T-helper 17 cell (primary cell): ENCODE measurements at regions not wholly inside any gene's neighbourhood (a gene's known extent, or its start where the extent isn't known, plus 50 kb on each side); places are given as distances from the start of the nearest gene placed in this dataset.

Experiments used
- ATAC-seq: fragments of 150-1000 bp; cut with Tn5 transposase; 2 replicates; pipeline ENCODE4 v1.10.0; 2021; ENCODE audit warnings: mild to moderate bottlenecking, moderate library complexity
- DNase-seq, 3 donors: peaks; one replicate each; pipeline versions ENCODE4 v3.0.0 to v3.0.0-alpha.2; 2020 to 2021
- H3K9me3 ChIP-seq: one replicate; pipeline ENCODE4 v1.7.0; 2013; ENCODE audit warnings: low read length, mild to moderate bottlenecking; ENCODE audit not compliant: control insufficient read depth, poor library complexity, severe bottlenecking
- H3K27ac Mint-ChIP-seq: one replicate; pipeline ENCODE4 v1.8.0; 2022; ENCODE audit warnings: mild to moderate bottlenecking, moderate library complexity, mixed read lengths
- H3K27me3 Mint-ChIP-seq: one replicate; pipeline ENCODE4 v1.8.0; 2022; ENCODE audit warnings: mixed read lengths
- H3K36me3 Mint-ChIP-seq: one replicate; pipeline ENCODE4 v1.8.0; 2022; ENCODE audit warnings: low read depth, mixed read lengths
- H3K4me1 Mint-ChIP-seq: one replicate; pipeline ENCODE4 v1.8.0; 2022; ENCODE audit warnings: mild to moderate bottlenecking, mixed read lengths
- H3K4me3 Mint-ChIP-seq: one replicate; pipeline ENCODE4 v1.8.0; 2022; ENCODE audit warnings: mild to moderate bottlenecking, moderate library complexity, mixed read lengths

DNA sequence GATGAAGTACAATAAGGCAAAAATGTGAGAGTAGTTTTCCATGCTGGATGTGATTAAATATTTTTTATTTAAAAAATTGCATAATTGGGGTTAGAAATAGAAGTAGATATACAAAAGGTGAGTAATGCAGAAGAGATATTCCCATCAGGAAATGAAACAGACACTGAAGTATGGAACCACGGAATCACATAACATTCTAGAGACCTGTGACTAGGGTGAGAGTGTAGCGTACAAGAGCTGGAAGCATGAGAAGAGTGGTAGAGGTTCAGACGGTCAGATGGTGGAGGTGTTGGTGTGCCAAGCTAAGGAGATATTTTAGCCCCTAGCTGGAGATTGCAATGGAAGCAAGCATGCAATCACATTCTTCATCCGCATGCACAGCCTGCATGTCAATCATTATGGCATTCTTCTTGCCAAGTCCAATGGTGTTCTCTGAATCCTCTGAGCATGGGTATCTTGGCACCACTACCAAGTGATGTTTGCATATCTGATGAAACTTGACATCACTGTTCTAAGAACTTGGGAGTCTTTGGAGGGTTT lies 587.8 kb downstream of the PSAT1 start:
- H3K36me3 Mint-ChIP-seq: no peaks in the 10 kb centered on the region
- H3K4me1 Mint-ChIP-seq: no peaks in the 10 kb centered on the region
- DNase-seq: no peak
- no peaks in the 10 kb centered on the region for H3K9me3 ChIP-seq
- H3K4me3 Mint-ChIP-seq: no peak overlapping the region
- ATAC-seq: no peak
- H3K27ac Mint-ChIP-seq: no peak overlapping the region
- H3K27me3 Mint-ChIP-seq: no peaks in the 10 kb centered on the region

DNA sequence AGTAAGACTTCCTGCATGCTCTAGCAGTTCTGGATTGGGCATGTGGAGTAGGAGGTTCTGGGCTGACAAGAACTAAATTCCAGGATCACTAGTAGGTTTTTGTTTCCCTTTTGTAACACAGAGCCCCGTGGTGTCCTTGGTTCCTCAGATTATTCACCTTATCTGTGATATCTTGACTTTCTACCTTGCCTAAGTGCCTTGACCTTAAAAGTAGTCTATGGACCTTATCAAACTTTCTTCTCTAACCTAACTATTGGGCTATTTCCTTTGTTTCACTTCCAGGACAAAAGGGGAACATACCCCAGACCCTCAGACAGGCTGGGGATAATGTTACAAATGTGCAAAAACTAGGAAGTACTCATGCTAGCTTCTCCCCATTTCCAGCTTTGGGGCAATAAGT lies 595.3 kb downstream of the PSAT1 start:
- H3K4me1 Mint-ChIP-seq: no peaks in the 10 kb centered on the region
- no peaks in the 10 kb centered on the region for H3K27me3 Mint-ChIP-seq
- DNase-seq: no peak
- no peak for ATAC-seq
- H3K4me3 Mint-ChIP-seq: no peak overlapping the region
- no peaks in the 10 kb centered on the region for H3K36me3 Mint-ChIP-seq
- no peak overlapping the region for H3K27ac Mint-ChIP-seq
- no peaks in the 10 kb centered on the region for H3K9me3 ChIP-seq

DNA sequence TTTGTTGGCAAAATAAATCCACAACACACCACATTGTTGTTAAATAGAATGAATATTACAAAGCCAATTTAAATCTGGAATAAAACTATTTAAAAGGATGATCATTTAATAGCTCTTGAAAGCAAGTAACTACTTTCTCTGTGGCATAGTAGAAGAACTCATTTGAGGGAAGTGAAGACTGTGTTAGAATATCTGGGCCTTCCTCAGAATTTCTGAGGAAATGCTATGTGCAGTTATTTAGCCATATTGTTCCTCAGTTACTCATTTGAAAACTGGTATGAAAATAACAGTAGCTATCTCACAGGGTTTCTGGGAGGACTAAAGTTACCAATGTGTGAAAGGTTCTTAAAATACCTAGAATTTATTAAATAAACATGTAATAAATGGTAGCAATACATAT lies 595.8 kb downstream of the PSAT1 start:
- no peak for DNase-seq
- no peaks in the 10 kb centered on the region for H3K36me3 Mint-ChIP-seq
- H3K4me3 Mint-ChIP-seq: no peak overlapping the region
- no peaks in the 10 kb centered on the region for H3K9me3 ChIP-seq
- no peaks in the 10 kb centered on the region for H3K27me3 Mint-ChIP-seq
- ATAC-seq: no peak
- H3K4me1 Mint-ChIP-seq: no peaks in the 10 kb centered on the region
- H3K27ac Mint-ChIP-seq: no peak overlapping the region

DNA sequence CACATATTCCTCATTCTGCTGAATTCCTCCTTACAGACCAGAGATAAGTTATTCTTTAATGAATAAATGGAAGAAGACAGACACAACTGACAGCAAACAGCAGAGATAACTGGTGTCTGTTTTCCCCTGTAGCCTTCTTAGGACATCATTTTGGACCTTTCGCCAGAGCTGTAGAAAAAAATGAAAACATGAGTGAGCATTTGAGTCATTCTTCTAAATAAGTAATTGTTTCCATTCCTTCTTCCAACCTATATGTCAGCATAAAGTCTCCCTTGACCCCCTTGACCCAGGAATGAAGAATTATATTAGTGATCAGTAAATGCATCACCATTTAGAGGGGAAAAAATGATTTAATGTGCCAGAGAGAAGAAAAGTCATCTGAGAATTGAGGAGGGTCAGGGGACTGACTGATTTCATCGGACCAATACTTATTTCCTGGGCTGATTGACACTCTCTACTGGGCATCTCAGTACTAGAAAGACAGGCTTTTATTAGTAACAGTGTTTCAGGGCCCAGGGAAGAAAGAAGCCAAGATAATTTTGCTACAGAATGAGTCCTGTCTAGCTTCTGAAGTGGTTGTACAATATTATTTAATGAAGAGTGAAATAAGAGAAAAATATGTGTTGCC lies 597.0 kb downstream of the PSAT1 start:
- no peaks in the 10 kb centered on the region for H3K4me1 Mint-ChIP-seq
- H3K27ac Mint-ChIP-seq: no peak overlapping the region
- ATAC-seq (no peak), DNase-seq (no peak)
- no peaks in the 10 kb centered on the region for H3K9me3 ChIP-seq
- no peaks in the 10 kb centered on the region for H3K27me3 Mint-ChIP-seq
- H3K4me3 Mint-ChIP-seq: no peak overlapping the region
- H3K36me3 Mint-ChIP-seq: no peaks in the 10 kb centered on the region

DNA sequence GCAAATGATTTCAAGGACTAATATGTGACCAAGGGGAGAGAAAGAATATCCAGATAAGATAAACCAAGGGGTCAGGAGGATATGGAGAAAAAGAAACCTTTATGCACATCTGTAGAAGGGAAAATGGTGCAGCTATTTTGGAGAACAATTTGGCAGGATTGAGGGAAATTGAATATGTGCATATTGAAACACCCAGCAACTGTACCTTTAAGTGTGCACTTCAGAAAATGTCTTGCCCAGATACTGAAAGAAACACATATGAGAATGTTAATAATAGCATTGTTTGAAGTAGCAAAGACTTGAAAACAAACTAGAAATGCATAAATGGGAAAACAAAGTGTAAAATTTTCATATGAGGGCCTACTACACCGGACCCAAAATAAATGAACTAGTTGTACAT lies 599.6 kb downstream of the PSAT1 start:
- no peak overlapping the region for H3K4me3 Mint-ChIP-seq
- ATAC-seq: no peak
- H3K27me3 Mint-ChIP-seq: no peaks in the 10 kb centered on the region
- H3K9me3 ChIP-seq: no peaks in the 10 kb centered on the region
- no peaks in the 10 kb centered on the region for H3K4me1 Mint-ChIP-seq
- no peak for DNase-seq
- no peak overlapping the region for H3K27ac Mint-ChIP-seq
- H3K36me3 Mint-ChIP-seq: no peaks in the 10 kb centered on the region

DNA sequence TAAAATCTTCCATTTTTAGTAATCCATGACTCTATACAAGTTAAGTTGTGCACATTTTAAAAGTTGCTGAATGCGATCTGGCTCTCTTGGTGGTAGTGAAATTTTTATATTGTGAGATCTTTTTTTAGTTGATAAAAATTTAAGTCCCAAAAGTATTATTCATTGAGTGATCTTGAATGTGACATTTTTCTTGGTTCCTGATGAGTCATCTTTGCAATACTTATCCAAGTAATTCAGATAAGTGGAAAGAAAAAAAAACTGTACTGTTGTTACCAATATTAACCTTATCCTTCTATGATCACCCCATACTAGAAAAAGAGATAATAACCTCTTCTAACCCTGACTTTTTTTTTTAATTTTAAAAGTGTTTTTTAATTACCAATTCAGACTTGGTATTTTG lies 601.3 kb downstream of the PSAT1 start:
- ATAC-seq: no peak
- no peak overlapping the region for H3K27ac Mint-ChIP-seq
- H3K4me3 Mint-ChIP-seq: no peak overlapping the region
- no peaks in the 10 kb centered on the region for H3K36me3 Mint-ChIP-seq
- no peak for DNase-seq
- H3K27me3 Mint-ChIP-seq: no peaks in the 10 kb centered on the region
- no peaks in the 10 kb centered on the region for H3K4me1 Mint-ChIP-seq
- no peaks in the 10 kb centered on the region for H3K9me3 ChIP-seq

DNA sequence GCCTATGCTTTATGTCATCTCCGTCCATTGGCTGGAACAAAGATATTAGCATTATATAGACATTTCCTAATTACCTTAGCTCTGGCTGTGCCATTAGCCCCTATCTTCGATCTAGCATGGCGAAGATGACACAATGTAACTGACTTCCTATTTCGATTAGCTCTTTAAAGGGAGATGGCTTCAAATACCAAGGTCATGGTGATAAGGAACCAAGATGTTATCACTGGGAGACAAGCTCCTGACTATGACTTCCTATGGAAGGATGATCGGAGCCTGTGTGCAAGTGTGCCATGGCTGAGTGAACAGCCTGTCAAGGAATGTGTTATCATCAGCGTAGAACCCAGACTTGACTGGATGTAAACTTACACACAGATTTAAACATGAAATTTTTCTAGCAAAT lies 602.1 kb downstream of the PSAT1 start:
- Mint-ChIP-seq H3K4me3 (no peak overlapping the region), H3K27ac (no peak overlapping the region), H3K27me3 (no peaks in the 10 kb centered on the region), H3K36me3 (no peaks in the 10 kb centered on the region), H3K4me1 (no peaks in the 10 kb centered on the region)
- H3K9me3 ChIP-seq: no peaks in the 10 kb centered on the region
- DNase-seq (no peak), ATAC-seq (no peak)

DNA sequence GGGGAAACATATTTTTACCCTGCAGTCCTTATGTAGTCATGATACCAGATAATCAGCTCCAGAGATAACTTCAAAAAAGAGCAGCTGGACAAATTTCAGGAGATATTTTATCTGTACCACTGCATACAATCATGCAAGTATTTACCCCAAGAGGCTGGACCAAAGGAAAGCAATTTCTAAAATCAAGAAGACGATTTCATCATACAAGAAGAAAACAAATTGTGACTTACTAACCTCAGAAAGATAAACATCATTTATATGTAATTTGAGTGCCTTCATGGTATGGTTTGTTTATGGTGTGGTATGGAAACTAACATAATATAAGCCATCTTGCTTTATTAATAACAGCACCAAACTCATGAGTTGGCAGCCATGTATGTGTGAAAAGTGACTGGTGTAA lies 603.6 kb downstream of the PSAT1 start:
- no peak overlapping the region for H3K27ac Mint-ChIP-seq
- no peaks in the 10 kb centered on the region for H3K27me3 Mint-ChIP-seq
- DNase-seq: no peak
- no peaks in the 10 kb centered on the region for H3K4me1 Mint-ChIP-seq
- H3K4me3 Mint-ChIP-seq: no peak overlapping the region
- no peaks in the 10 kb centered on the region for H3K36me3 Mint-ChIP-seq
- no peaks in the 10 kb centered on the region for H3K9me3 ChIP-seq
- no peak for ATAC-seq

DNA sequence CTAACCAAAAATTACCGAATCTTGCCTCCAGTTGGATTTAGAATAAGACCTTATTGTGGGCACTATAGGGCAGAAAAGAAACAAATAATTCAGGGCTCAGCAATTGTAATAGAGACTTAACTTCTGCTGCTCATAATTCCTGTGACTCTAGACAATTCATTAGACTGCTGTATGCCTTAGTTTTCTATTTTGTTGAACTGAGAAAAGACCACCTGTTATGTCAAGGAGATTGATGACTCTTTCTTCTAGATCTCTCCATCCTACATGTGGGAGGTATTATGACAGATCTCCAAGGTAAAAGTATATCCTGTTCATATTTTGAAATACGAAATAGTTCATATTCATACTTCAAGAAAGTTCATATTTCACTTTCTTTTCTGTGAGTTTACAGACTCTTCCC lies 605.1 kb downstream of the PSAT1 start:
- Mint-ChIP-seq H3K27ac (no peak overlapping the region), H3K36me3 (no peaks in the 10 kb centered on the region), H3K4me3 (no peak overlapping the region), H3K4me1 (no peaks in the 10 kb centered on the region), H3K27me3 (no peaks in the 10 kb centered on the region)
- no peak for ATAC-seq
- H3K9me3 ChIP-seq: no peaks in the 10 kb centered on the region
- no peak for DNase-seq

DNA sequence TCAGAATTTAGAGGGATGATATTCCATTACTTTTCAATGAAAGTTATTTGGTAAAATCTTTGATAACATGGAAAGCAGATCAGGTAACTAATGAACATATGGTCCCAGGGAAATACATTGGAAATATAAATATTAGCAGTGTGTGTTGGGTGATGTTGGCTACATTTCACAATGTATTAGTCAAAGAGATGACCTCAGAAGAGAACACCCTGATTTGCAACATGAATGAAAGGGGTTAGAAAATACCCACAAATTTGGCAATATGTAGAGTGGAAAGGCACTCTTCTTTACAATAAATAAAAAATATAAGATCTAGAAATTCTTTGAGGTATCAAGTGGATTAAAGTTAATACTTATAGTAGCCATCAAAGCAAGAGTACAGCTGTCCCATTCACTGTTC lies 606.7 kb downstream of the PSAT1 start:
- Mint-ChIP-seq H3K27ac (no peak overlapping the region), H3K36me3 (no peaks in the 10 kb centered on the region), H3K4me3 (no peak overlapping the region), H3K4me1 (no peaks in the 10 kb centered on the region), H3K27me3 (no peaks in the 10 kb centered on the region)
- DNase-seq (no peak), ATAC-seq (no peak)
- no peaks in the 10 kb centered on the region for H3K9me3 ChIP-seq

DNA sequence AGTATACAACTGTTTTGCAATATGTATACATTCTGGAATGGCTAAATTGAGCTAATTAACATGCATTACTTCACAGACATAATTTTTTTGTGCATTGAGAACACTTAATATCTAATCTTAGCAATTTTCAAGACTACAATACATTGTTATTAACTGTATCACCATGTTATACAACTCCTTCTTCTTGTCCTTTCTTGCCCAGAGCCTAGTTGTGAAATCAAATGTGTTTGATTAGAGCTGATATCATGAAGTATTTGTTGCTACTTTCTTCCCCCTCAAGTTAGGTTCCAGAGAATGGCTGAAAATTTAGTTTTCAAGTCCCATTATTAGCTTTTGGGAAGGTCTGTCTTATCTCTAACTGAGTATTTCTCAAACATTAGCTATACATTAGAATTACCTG lies 607.8 kb downstream of the PSAT1 start:
- no peaks in the 10 kb centered on the region for H3K27me3 Mint-ChIP-seq
- no peak for ATAC-seq
- no peak overlapping the region for H3K4me3 Mint-ChIP-seq

DNA sequence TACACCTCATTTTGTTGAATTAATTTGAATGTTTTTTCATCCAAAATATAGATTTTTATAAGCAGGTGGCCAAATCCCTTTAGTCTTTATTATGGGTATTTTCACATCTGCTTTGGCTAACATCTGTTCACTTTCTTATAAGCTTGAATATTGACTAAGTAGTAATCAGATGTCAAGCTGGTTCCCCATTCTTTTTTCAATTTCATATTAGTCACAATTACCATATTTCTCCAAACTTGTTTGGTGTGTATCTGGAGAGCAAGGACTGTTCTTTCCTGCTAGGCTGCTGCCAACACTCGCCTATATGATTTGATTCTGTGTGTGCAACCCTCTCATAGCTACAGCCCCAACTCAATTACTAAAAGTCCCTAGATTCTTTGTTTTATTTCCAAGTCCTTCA lies 608.5 kb downstream of the PSAT1 start:
- no peak overlapping the region for H3K27ac Mint-ChIP-seq
- no peak for DNase-seq
- no peak for ATAC-seq
- H3K4me3 Mint-ChIP-seq: no peak overlapping the region
- no peaks in the 10 kb centered on the region for H3K4me1 Mint-ChIP-seq
- no peaks in the 10 kb centered on the region for H3K9me3 ChIP-seq
- no peaks in the 10 kb centered on the region for H3K27me3 Mint-ChIP-seq
- no peaks in the 10 kb centered on the region for H3K36me3 Mint-ChIP-seq

More for the DNA sequence above, 607.8 kb downstream of the PSAT1 start:
- Mint-ChIP-seq H3K36me3 (no peaks in the 10 kb centered on the region), H3K27ac (no peak overlapping the region), H3K4me1 (no peaks in the 10 kb centered on the region)
- no peaks in the 10 kb centered on the region for H3K9me3 ChIP-seq
- no peak for DNase-seq

DNA sequence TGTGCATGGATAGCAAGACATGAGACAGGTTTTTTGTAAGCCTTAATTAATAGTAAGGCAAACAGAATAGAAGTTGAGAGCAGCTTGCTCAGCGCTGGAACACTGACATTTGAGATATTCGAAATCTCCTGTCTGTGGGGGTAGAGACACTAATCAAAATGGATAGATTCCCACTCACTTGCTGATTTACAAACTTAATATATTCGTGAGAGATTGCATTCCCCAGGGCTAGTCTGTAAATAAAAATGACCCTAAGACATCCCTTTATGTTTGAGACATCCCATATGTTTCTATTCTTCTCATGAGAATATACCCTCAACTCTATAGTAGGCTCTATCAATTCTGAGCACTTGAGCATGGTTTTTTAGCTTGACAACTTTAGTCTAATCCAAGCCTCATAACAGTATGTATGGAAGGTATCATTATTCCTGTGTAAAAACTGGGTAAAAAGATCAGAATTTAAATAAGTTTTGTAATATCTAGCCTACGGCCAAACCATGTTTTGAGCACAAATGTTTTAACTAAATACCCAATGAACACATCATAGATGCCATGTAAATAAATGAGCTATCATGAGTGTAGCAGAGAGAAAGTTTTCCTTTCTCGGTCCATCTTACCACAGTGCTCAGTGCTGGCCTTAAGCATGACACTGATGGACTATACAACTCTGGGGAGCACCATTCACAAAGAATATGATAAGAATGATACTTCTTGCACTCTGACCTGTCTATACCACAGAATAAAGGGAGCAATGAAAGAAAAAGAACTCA lies 609.2 kb downstream of the PSAT1 start:
- Mint-ChIP-seq H3K4me3 (no peak overlapping the region), H3K27me3 (no peaks in the 10 kb centered on the region), H3K4me1 (no peaks in the 10 kb centered on the region), H3K27ac (no peak overlapping the region), H3K36me3 (no peaks in the 10 kb centered on the region)
- ATAC-seq: no peak
- no peak for DNase-seq
- no peaks in the 10 kb centered on the region for H3K9me3 ChIP-seq

DNA sequence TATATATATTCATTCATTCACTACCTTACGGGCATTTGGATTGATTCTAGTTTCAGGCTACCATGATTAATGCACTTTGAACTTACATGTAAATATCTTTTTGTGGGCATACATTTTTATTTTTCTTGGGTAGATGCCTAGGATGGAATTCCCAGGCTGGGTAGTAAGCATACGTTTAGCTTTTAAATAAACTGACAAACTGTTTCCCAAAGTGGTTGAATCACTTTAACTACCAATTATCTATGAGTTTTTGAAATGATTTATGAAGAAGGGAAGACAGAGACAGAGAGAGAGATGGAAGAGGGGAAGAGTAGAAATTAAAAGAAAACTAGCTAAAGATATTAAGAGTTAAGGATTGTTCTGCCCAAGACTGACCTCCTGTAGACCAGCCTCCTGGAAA lies 612.6 kb downstream of the PSAT1 start:
- no peaks in the 10 kb centered on the region for H3K36me3 Mint-ChIP-seq
- H3K27me3 Mint-ChIP-seq: no peaks in the 10 kb centered on the region
- no peak overlapping the region for H3K27ac Mint-ChIP-seq
- no peak overlapping the region for H3K4me3 Mint-ChIP-seq
- H3K9me3 ChIP-seq: no peaks in the 10 kb centered on the region
- ATAC-seq (no peak), DNase-seq (no peak)
- no peaks in the 10 kb centered on the region for H3K4me1 Mint-ChIP-seq
